Right lobe of liver (tissue), 4 donors: ENCODE measurements at regions not wholly inside any gene's neighbourhood (a gene's known extent, or its start where the extent isn't known, plus 50 kb on each side); places are given as distances from the start of the nearest gene placed in this dataset.

Experiments
- POLR2A ChIP-seq: fragments of 450-650 bp; IDR thresholded peaks from one replicate; pipeline ENCODE4 v1.6.1; 2017; ENCODE audit warnings: antibody characterized with exemption, mild to moderate bottlenecking
- TF ChIP-seq, protein P1 (sequence below), 4 donors: fragments of 200-600 bp in 3 of 4; fragments of 450-650 bp in 1 of 4; IDR thresholded peaks; one replicate each; pipeline versions ENCODE4 v1.5.1 to v1.8.0; 2016 to 2022; ENCODE audit warnings: antibody characterized with exemption in 4 of 4, mild to moderate bottlenecking in 2 of 4
- donor health status: DM: no; HTN: no; CAD: no.
- donor health status: DM: no; HTN: no; CAD: no.
- donor health status: DM: no; HTN: yes; CAD: no.

DNA sequence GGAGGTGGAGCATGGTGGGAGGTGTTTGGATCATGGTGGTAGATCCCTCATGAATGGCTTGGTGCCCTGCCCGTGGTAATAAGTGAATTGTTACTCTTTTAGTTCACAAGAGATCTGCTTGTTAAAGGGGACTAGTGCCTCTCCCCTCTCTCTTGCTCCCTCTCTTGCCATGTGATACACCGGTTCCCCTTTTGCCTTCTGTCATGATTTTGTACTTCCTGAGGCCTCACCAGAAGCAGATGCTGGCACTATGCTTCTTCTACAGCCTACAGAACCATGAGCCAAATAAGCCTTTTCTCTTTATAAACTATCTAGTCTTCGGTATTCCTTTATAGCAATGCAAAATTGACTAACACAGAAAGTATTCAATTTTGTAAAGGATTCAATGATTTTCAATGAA lies 817.1 kb downstream of the TLR4 start:
- TF ChIP-seq, protein P1, sequence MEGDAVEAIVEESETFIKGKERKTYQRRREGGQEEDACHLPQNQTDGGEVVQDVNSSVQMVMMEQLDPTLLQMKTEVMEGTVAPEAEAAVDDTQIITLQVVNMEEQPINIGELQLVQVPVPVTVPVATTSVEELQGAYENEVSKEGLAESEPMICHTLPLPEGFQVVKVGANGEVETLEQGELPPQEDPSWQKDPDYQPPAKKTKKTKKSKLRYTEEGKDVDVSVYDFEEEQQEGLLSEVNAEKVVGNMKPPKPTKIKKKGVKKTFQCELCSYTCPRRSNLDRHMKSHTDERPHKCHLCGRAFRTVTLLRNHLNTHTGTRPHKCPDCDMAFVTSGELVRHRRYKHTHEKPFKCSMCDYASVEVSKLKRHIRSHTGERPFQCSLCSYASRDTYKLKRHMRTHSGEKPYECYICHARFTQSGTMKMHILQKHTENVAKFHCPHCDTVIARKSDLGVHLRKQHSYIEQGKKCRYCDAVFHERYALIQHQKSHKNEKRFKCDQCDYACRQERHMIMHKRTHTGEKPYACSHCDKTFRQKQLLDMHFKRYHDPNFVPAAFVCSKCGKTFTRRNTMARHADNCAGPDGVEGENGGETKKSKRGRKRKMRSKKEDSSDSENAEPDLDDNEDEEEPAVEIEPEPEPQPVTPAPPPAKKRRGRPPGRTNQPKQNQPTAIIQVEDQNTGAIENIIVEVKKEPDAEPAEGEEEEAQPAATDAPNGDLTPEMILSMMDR (IDR thresholded peaks at IDR 0.05), result no peak
- TF ChIP-seq POLR2A, result no peak
